Activated naive CD4-positive, alpha-beta T cell treated with anti-CD3 and anti-CD28 coated beads, Interleukin-2, amount 10 ng/mL, durations not matched to agents 7 days and 5 days (primary cell): ENCODE measurements at regions not wholly inside any gene's neighbourhood (a gene's known extent, or its start where the extent isn't known, plus 50 kb on each side); places are given as distances from the start of the nearest gene placed in this dataset.
"Not testable (repeated sequence)": the region's sequence is repeated elsewhere in the genome, so short reads cannot be mapped to it uniquely, and the experiment has no call there.

Source experiments
- CTCF ChIA-PET: fragments of 350-600 bp; sonication (Branson Sonifier 250); formaldehyde crosslinking; loops from one replicate; lab custom pipeline; 2021; ENCODE audit warnings: antibody characterized with exemption; lab: Charles Lee
- DNase-seq: peaks from one replicate; pipeline ENCODE4 v3.0.0-alpha.2; 2020
- H3K27ac Mint-ChIP-seq: one replicate; pipeline ENCODE4 v1.8.0; 2021; ENCODE audit warnings: mild to moderate bottlenecking, moderate library complexity, mixed read lengths
- H3K27me3 Mint-ChIP-seq: one replicate; pipeline ENCODE4 v1.8.0; 2021; ENCODE audit warnings: mild to moderate bottlenecking, mixed read lengths
- H3K36me3 Mint-ChIP-seq: one replicate; pipeline ENCODE4 v1.8.0; 2021; ENCODE audit warnings: mixed read lengths
- H3K4me1 Mint-ChIP-seq: one replicate; pipeline ENCODE4 v1.8.0; 2021; ENCODE audit warnings: mixed read lengths
- H3K4me3 Mint-ChIP-seq: one replicate; pipeline ENCODE4 v1.8.0; 2021; ENCODE audit warnings: mild to moderate bottlenecking, moderate library complexity, mixed read lengths
- H3K9me3 Mint-ChIP-seq: one replicate; pipeline ENCODE4 v1.8.0; 2021; ENCODE audit warnings: mixed read lengths

DNA sequence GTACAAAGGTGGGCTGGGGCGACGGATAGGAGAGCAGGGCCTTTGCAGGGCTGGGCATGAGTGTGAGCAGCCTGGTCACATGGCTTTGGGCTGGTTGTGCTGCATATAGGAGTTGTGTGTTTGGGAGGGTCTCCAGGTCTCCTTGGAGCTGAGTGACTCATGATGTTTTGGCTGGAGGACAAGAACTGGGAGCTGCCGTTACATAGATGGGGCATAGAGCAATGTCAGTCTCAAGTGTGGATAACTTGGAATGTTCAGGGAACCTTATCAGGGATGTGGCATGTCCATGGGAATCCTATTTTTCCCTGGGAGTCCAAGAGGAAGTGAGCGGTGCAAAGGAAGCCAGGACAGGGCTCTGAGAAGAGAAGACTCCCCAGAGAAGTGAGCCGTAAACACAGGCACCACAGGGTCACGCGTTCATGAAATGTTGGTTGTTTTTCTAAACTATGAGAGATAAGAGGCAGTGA is 136.4 kb upstream of the KCNE2 start:
- no peak overlapping the region for H3K4me3 Mint-ChIP-seq
- no peaks in the 10 kb centered on the region for H3K36me3 Mint-ChIP-seq
- H3K27ac Mint-ChIP-seq, result no peak overlapping the region
- no peaks in the 10 kb centered on the region for H3K9me3 Mint-ChIP-seq
- no peaks in the 10 kb centered on the region for H3K27me3 Mint-ChIP-seq
- CTCF ChIA-PET, result interaction anchor here (1.4 kb wide), 1 partner anchor 303 kb away, joined by 5 read pairs; no protein-coding TSS in a partner anchor
- no peaks in the 10 kb centered on the region for H3K4me1 Mint-ChIP-seq
- no peak for DNase-seq

DNA sequence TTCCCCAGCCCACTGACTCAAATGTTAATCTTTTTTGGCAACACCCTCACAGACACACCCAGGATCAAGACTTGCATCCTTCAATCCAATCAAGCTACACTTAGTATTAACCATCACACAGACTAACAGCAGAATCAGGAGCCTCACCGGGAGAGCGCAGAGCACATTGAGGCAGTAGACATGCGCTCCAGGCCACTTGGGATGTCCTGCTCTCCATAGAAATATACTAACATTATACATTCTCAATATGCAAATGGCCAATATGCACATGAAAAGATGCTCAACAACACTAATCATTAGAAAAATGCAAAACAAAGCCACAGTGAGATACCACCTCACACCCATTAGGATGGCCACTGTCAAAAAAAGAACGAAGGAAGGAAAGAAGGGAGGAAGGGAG is 135.0 kb upstream of the KCNE2 start:
- CTCF ChIA-PET, result interaction anchor here (1.4 kb wide), 1 partner anchor 305 kb away, joined by 5 read pairs; no protein-coding TSS in a partner anchor
- no peak for DNase-seq
- Mint-ChIP-seq H3K4me1 (no peaks in the 10 kb centered on the region), H3K4me3 (no peak overlapping the region), H3K27ac (no peak overlapping the region), H3K36me3 (no peaks in the 10 kb centered on the region), H3K27me3 (no peaks in the 10 kb centered on the region), H3K9me3 (no peaks in the 10 kb centered on the region)

DNA sequence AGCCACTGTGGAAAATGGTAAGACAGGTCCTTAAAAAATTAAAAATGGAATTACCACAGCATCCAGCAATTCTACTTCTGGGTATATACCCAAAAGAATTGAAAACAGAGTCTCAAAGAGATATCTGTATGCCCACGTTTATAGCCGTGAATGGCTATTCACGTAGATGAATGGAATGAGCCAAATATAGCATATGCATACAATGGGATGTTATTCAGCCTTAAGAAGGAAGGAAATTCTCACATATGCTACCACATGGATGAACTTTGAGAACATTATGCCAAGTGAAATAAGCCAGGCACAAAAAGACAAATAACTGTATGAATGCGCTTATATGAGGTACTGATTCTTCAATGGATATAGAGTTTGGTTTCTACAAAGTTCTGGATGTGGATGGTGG is 134.5 kb upstream of the KCNE2 start:
- no peak overlapping the region for H3K4me3 Mint-ChIP-seq
- no peaks in the 10 kb centered on the region for H3K36me3 Mint-ChIP-seq
- H3K27me3 Mint-ChIP-seq, result no peaks in the 10 kb centered on the region
- CTCF ChIA-PET, result no interaction called here
- no peaks in the 10 kb centered on the region for H3K9me3 Mint-ChIP-seq
- no peak overlapping the region for H3K27ac Mint-ChIP-seq
- no peaks in the 10 kb centered on the region for H3K4me1 Mint-ChIP-seq
- no peak for DNase-seq

DNA sequence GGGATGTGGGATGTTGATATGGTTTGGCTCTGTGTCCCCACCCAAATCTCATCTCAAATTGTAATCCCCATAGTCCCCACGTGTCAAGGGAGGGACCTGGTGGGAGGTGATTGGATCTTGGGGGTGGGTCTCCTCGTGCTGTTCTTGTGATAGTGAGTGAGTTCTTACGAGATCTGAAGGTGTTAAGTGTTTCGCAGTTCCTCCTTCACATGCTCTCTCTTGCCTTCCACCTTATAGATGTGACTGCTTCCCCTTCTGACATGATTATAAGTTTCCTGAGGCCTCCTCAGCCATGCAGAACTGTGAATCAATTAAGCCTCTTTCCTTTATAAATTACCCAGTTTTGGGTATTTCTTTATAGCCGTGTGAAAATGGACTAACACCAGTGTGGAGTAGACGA is 130.1 kb upstream of the KCNE2 start:
- H3K27ac Mint-ChIP-seq, H3K4me1 Mint-ChIP-seq, H3K9me3 Mint-ChIP-seq, DNase-seq, CTCF ChIA-PET, H3K4me3 Mint-ChIP-seq, H3K36me3 Mint-ChIP-seq: not testable (repeated sequence)
- peaks cover 11% of the 10 kb centered on the region for H3K27me3 Mint-ChIP-seq

DNA sequence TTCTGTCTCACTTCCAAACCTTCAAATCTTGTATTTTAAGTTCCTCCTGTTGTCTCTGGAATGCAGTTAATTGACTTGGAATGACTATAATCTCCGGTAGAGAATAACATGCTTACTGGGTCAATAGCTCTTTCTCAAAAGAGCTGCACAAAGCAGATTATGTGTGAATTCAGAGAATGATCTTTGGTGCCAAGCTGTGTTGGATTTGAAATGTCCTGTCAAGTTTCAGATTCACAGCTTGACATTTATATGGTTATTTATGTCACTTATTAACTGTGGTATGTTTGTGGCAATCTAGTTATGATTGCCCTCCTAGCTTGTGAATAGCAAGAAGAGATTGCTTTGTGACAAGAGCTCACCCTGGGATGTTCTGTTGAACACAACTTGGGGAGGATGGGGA is 128.3 kb upstream of the KCNE2 start:
- Mint-ChIP-seq H3K36me3 (peaks cover 2% of the 10 kb centered on the region), H3K27me3 (peaks cover 11% of the 10 kb centered on the region), H3K27ac (no peak overlapping the region), H3K9me3 (no peaks in the 10 kb centered on the region), H3K4me3 (no peak overlapping the region), H3K4me1 (no peaks in the 10 kb centered on the region)
- DNase-seq, result no peak
- CTCF ChIA-PET, result interaction anchor here (0.6 kb wide), 1 partner anchor 311 kb away, joined by 4 read pairs; no protein-coding TSS in a partner anchor

DNA sequence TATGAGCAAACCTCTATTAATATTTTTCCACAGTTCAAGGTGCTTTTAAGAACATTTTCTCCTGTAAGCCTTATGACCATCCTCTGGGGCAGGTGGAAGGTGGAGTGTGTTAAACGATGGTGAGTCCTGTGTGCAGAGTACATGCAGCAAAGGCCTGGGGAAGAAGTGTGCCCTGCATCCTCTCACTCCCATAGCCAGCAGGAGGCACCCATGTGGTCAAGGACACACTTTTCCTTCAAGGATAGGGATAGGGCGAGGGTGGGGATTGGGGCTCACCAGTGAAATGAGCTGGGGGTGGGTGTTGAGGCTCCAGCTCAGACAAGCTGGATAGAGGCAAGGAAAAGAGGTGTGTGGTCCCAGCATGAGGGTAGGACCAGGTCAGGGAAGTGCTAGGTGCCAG is 120.8 kb upstream of the KCNE2 start:
- Mint-ChIP-seq H3K4me1 (no peaks in the 10 kb centered on the region), H3K4me3 (no peak overlapping the region), H3K36me3 (peaks cover 2% of the 10 kb centered on the region), H3K27me3 (peaks cover 4% of the 10 kb centered on the region), H3K9me3 (peaks cover 7% of the 10 kb centered on the region), H3K27ac (no peak overlapping the region)
- DNase-seq, result no peak
- CTCF ChIA-PET, result interaction anchor here (2.3 to 2.6 kb wide), 2 partner anchors 114 to 319 kb away, joined by 5 to 17 read pairs; no protein-coding TSS in a partner anchor

DNA sequence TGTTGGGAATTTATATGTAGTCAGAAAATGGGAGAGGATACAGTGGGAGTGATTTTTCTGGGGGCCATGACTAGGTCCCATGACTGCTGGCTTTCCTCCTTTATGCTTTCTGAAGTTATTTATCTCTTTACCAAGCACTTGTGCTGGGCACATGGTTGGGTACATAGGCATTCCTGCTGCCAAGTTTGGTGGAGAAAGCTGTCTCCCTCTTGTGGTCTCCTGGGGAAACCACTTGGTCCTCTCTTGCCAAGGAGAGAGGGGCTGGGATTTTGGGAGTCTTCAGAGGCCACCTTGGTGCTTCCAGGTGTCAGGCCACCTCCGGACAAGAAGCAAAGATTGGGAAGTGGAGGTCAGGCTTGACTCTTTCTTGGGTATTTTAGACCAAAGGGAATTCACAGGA is 120.2 kb upstream of the KCNE2 start:
- Mint-ChIP-seq H3K27ac (no peak overlapping the region), H3K4me3 (no peak overlapping the region), H3K9me3 (peaks cover 8% of the 10 kb centered on the region), H3K4me1 (no peaks in the 10 kb centered on the region), H3K27me3 (peaks cover 8% of the 10 kb centered on the region), H3K36me3 (peaks cover 2% of the 10 kb centered on the region)
- peak; percentile 42 for DNase-seq
- CTCF ChIA-PET, result interaction anchor here (2.6 kb wide), 1 partner anchor 320 kb away, joined by 17 read pairs; no protein-coding TSS in a partner anchor

DNA sequence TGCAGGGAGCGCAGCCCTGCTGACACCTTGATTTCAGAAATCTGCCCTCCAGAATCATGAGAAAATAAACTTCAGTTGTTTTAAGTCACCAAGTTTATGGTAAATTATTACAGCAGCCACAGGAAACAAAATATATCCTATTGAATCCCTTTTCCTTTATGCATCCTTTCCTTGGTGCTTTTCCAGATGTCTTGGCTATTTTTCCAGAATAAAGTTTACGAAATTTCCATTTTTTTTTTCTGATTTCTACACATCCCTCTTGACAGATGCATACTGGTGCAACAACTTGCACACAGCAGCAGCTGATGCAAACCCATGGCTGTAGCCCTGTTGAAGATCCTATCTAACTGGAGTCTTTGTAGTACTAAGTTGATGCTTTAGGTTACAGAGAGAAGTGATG is 111.1 kb upstream of the KCNE2 start:
- H3K4me1 Mint-ChIP-seq, result no peaks in the 10 kb centered on the region
- H3K4me3 Mint-ChIP-seq, result no peak overlapping the region
- no peaks in the 10 kb centered on the region for H3K36me3 Mint-ChIP-seq
- CTCF ChIA-PET, result no interaction called here
- DNase-seq, result no peak
- peaks cover 13% of the 10 kb centered on the region for H3K9me3 Mint-ChIP-seq
- H3K27ac Mint-ChIP-seq, result no peak overlapping the region
- peaks cover 10% of the 10 kb centered on the region for H3K27me3 Mint-ChIP-seq

DNA sequence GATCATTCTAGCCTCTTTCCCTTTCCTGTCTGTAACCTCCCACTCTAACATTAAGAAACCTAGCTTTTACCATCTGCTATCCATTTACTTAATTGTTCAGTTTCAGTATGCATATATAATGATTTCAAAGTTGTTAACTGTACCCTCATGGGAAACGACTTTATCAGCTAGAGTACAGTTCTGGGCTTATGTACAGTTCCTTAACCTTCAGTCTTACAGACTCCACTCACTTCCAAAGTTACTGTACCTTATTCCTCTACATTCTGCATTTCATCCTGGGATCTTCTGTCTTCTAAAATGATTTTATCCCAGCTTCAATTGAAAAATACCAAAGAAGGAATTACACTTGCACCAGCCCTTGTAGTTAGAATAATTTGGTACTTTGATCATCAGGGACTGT is 108.7 kb upstream of the KCNE2 start:
- DNase-seq, result no peak
- H3K27me3 Mint-ChIP-seq, result peaks cover 9% of the 10 kb centered on the region
- H3K4me3 Mint-ChIP-seq, result no peak overlapping the region
- H3K36me3 Mint-ChIP-seq, result no peaks in the 10 kb centered on the region
- no peak overlapping the region for H3K27ac Mint-ChIP-seq
- CTCF ChIA-PET, result interaction anchor here (0.7 kb wide), 1 partner anchor 57 kb away, joined by 4 read pairs; no protein-coding TSS in a partner anchor
- no peaks in the 10 kb centered on the region for H3K4me1 Mint-ChIP-seq
- H3K9me3 Mint-ChIP-seq, result peaks cover 10% of the 10 kb centered on the region

DNA sequence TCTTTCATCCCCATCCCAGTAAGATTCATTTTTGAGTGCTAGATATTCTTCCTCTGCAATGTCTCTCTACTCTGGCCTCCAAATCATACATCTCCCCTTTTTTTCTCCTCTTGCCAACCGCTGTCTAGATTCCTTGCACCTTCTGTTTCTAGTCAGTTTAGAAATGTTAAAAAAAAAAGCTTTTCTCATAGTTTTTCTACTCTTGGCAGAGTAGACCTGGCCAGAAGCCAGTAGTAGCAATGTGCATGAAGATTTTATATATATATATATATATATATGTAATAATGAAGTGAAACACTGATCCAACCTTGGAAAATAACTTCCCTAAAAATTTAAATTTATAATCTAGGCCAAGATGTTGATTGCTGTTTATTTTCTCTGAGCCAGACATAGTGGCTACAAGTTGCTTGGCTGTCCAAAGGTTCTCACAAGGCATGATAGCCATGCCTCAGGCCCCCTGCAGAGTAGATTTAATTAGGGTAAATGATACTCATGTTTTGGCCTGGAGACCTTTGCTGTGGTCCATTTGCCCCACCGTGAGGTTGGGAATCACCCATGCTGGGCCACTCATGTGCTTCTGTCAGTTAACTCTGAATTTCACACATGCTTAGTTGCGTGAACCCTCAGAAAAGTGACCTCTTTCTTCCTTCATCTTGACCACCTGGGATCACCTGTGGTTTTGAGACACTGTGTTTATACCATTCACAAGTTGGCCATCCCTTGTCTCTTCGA is 103.4 kb upstream of the KCNE2 start:
- Mint-ChIP-seq H3K27me3 (peaks cover 3% of the 10 kb centered on the region), H3K36me3 (no peaks in the 10 kb centered on the region), H3K4me1 (no peaks in the 10 kb centered on the region), H3K9me3 (peaks cover 8% of the 10 kb centered on the region), H3K4me3 (no peak overlapping the region), H3K27ac (no peak overlapping the region)
- no peak for DNase-seq
- CTCF ChIA-PET, result no interaction called here

DNA sequence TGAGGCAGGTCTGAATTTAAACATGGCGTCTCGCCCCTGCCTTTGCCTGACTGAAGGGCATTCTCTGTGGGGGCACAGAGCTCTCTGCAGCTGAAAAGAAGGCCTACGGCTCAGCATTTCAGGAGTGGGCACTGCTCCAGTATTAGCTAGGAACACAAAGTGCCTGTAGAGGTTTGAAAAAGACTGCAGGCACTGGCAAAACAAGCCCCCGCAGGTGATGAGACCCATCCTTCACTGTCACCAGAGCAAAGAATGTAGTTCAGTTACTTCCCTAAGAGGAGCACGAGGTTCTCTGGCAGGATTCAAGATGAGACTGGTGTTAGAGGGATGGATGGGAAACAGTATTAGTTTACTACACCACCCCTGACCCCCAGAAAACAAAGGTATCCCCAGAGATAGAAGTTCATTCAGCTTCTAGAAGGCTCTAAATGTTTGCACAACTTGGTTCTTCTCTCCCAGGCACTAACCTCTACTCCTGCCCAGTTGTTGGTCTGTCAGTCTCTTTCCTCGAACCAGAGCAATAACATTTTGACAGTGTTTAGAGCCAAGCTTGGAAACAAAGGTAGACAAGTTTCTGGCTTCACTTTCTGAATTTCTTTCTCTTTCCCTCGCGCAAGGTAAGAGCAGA is 101.9 kb upstream of the KCNE2 start:
- peaks cover 3% of the 10 kb centered on the region for H3K27me3 Mint-ChIP-seq
- CTCF ChIA-PET, result no interaction called here
- H3K9me3 Mint-ChIP-seq, result peaks cover 6% of the 10 kb centered on the region
- no peak overlapping the region for H3K4me3 Mint-ChIP-seq
- no peak for DNase-seq
- no peak overlapping the region for H3K27ac Mint-ChIP-seq
- no peaks in the 10 kb centered on the region for H3K4me1 Mint-ChIP-seq
- no peaks in the 10 kb centered on the region for H3K36me3 Mint-ChIP-seq

DNA sequence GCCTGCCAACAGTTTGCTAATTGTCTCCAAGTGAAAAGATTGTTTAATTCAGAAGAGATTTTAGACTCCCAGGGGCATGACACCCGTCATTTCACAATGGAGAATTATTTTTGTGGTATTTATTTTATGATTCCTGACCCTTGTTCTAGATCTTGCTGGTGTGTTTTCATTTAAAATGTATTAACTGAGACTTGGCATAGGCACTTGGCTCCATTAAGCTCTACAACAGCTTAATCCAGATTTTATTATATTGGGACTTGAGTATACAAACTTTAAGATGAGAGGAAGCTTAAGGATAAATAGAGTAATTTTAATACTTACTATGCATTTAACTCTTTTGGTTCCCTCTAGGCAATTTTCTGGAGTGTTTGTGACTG is 101.3 kb upstream of the KCNE2 start:
- Mint-ChIP-seq H3K27me3 (peaks cover 3% of the 10 kb centered on the region), H3K9me3 (peaks cover 6% of the 10 kb centered on the region), H3K27ac (no peak overlapping the region), H3K4me1 (no peaks in the 10 kb centered on the region), H3K36me3 (no peaks in the 10 kb centered on the region), H3K4me3 (no peak overlapping the region)
- no peak for DNase-seq
- CTCF ChIA-PET, result interaction anchor here (0.6 kb wide), 1 partner anchor 431 kb away, joined by 5 read pairs; no protein-coding TSS in a partner anchor

DNA sequence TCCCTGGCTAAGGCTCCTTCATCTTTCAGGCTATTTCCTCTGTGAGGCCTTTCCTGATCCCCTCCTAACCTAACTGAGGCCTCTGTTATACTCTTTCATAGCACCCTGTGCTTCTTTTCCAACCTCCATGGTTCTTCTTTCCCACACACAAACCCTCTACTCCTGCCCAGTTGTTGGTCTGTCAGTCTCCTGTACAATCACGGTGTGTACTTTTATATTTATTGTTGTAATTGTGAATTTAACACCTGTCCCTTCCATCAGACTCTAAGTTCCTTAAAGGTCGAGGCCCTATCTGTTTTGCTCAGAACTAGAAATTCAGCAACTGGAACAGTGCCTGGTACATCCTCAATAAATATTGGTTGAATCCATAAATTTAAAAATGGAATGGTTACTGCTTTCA is 100.2 kb upstream of the KCNE2 start:
- no peak overlapping the region for H3K4me3 Mint-ChIP-seq

DNA sequence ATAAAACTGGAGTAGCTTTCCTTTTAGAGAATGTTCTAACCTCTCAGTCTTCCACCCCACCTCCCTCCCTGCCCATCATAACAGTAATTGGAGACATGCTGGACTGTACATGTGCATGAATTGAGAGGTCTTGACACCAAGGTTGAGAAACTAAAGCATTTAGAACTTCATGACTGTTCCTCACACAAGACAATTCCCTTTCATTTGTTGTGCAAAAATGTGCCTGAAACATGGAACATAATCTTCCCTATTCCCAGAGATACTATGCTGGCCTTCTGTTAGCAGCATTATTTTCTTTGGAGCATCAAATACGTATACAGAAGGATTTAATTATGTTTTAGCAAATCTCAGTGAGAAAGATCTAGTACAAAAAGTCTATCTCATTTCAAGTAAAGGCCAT is 97.5 kb upstream of the KCNE2 start:
- no peaks in the 10 kb centered on the region for H3K4me1 Mint-ChIP-seq
- DNase-seq, result no peak
- no peak overlapping the region for H3K4me3 Mint-ChIP-seq
- H3K9me3 Mint-ChIP-seq, result peaks cover 6% of the 10 kb centered on the region
- CTCF ChIA-PET, result interaction anchor here (1.1 kb wide), 1 partner anchor 81 kb away, joined by 4 read pairs; no protein-coding TSS in a partner anchor
- no peak overlapping the region for H3K27ac Mint-ChIP-seq
- no peaks in the 10 kb centered on the region for H3K27me3 Mint-ChIP-seq
- H3K36me3 Mint-ChIP-seq, result no peaks in the 10 kb centered on the region

More for the DNA sequence above, 100.2 kb upstream of the KCNE2 start:
- Mint-ChIP-seq H3K27me3 (peaks cover 3% of the 10 kb centered on the region), H3K27ac (no peak overlapping the region), H3K36me3 (no peaks in the 10 kb centered on the region), H3K4me1 (no peaks in the 10 kb centered on the region), H3K9me3 (peaks cover 6% of the 10 kb centered on the region)
- DNase-seq, result no peak
- CTCF ChIA-PET, result no interaction called here
